ENCODE measurements at regions not wholly inside any gene's neighbourhood (a gene's known extent, or its start where the extent isn't known, plus 50 kb on each side); places are given as distances from the start of the nearest gene placed in this dataset.

DNA sequence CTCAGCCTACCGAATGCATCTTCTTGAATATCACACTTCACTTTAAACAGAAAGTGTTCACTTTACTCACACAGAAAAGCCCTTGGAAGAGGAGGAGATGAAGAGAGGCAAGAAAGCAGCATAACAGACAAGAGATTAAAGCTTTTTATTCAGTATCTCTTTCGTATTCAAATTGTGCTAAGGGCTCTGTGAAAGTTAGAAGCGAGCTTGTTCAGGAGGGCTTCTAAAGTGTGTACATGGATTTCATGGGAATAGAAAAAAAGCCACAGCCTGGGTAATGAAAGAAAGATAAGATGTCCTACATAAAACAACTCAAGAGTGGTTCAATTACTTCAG is 531.9 kb downstream of the TMEM182 start:
- BruUV-seq (replicated peaks), result no TSS peak
- POLR2A ChIA-PET, result no interaction called here
- ATAC-seq (no peak), DNase-seq (ENCODE audit: low read depth, low spot score) (no peak)
- intact Hi-C loops (cut with micrococcal nuclease; ENCODE audit: unreplicated experiment) (no loop called here), in situ Hi-C loops (cut with HindIII; ENCODE audit: low pct_unique_long_range_greater_than_20kb, low sequenced_read_pairs) (no loop called here)
- H3K27ac ChIP-seq (ENCODE audit: low read length), result no peak overlapping the region
- no peak for TF ChIP-seq TCF7L2 (IDR thresholded peaks at IDR 0.05; ENCODE audit: low read depth, low read length)
- no peak for TF ChIP-seq POLR2AphosphoS5 (IDR thresholded peaks at IDR 0.05; ENCODE audit: low read depth, low read length)
- no peak overlapping the region for H3K4me3 ChIP-seq (ENCODE audit: low read depth in 2 of 2, low read length in 2 of 2)
- no peaks in the 10 kb centered on the region for H3K4me1 ChIP-seq (ENCODE audit: control insufficient read depth, insufficient read depth, low read length)
- CTCF ChIA-PET, result no interaction called here
- no peaks in the 10 kb centered on the region for H3K9me3 ChIP-seq (ENCODE audit: control insufficient read depth, insufficient read depth, low read depth, low read length)
- no peaks in the 10 kb centered on the region for H3K27me3 ChIP-seq (ENCODE audit: control insufficient read depth, insufficient read depth, low read length)
- no peaks in the 10 kb centered on the region for H3K36me3 ChIP-seq (ENCODE audit: control insufficient read depth, insufficient read depth, low read length)

DNA sequence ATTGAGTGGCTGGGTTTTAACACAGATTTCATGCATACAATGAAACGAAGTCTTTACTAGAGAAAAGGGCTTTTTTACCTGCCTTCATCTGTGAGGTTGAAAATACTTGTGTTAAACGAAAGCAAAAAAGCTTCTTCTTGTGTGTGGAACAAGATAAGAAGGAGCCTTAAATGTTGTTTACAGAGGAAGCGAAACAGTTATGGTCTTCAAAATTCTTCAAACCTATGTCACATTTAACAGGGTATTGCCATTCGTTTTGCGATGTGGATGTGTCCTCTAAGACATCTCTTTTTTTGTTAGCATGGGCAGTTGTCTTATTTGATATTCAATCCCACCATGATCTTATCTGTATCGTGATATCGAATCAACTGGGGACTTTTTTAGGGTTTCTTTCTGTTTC is 532.6 kb downstream of the TMEM182 start:
- intact Hi-C loops (cut with micrococcal nuclease; ENCODE audit: unreplicated experiment) (no loop called here), in situ Hi-C loops (cut with HindIII; ENCODE audit: low pct_unique_long_range_greater_than_20kb, low sequenced_read_pairs) (no loop called here)
- H3K9me3 ChIP-seq (ENCODE audit: control insufficient read depth, insufficient read depth, low read depth, low read length), result no peaks in the 10 kb centered on the region
- H3K4me3 ChIP-seq (ENCODE audit: low read depth in 2 of 2, low read length in 2 of 2), result no peak overlapping the region
- BruUV-seq (replicated peaks), result no TSS peak
- no peaks in the 10 kb centered on the region for H3K4me1 ChIP-seq (ENCODE audit: control insufficient read depth, insufficient read depth, low read length)
- no peak overlapping the region for H3K27ac ChIP-seq (ENCODE audit: low read length)
- no peaks in the 10 kb centered on the region for H3K36me3 ChIP-seq (ENCODE audit: control insufficient read depth, insufficient read depth, low read length)
- TF ChIP-seq, protein P1, sequence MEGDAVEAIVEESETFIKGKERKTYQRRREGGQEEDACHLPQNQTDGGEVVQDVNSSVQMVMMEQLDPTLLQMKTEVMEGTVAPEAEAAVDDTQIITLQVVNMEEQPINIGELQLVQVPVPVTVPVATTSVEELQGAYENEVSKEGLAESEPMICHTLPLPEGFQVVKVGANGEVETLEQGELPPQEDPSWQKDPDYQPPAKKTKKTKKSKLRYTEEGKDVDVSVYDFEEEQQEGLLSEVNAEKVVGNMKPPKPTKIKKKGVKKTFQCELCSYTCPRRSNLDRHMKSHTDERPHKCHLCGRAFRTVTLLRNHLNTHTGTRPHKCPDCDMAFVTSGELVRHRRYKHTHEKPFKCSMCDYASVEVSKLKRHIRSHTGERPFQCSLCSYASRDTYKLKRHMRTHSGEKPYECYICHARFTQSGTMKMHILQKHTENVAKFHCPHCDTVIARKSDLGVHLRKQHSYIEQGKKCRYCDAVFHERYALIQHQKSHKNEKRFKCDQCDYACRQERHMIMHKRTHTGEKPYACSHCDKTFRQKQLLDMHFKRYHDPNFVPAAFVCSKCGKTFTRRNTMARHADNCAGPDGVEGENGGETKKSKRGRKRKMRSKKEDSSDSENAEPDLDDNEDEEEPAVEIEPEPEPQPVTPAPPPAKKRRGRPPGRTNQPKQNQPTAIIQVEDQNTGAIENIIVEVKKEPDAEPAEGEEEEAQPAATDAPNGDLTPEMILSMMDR (IDR thresholded peaks at IDR 0.05), result no peak
- TF ChIP-seq POLR2AphosphoS5 (IDR thresholded peaks at IDR 0.05; ENCODE audit: low read depth, low read length) (no peak), SIN3A (IDR thresholded peaks at IDR 0.05; ENCODE audit: borderline replicate concordance, insufficient read depth, low read depth, low read length) (no peak), TCF7L2 (IDR thresholded peaks at IDR 0.05; ENCODE audit: low read depth, low read length) (no peak)
- TF ChIP-seq, protein P2, sequence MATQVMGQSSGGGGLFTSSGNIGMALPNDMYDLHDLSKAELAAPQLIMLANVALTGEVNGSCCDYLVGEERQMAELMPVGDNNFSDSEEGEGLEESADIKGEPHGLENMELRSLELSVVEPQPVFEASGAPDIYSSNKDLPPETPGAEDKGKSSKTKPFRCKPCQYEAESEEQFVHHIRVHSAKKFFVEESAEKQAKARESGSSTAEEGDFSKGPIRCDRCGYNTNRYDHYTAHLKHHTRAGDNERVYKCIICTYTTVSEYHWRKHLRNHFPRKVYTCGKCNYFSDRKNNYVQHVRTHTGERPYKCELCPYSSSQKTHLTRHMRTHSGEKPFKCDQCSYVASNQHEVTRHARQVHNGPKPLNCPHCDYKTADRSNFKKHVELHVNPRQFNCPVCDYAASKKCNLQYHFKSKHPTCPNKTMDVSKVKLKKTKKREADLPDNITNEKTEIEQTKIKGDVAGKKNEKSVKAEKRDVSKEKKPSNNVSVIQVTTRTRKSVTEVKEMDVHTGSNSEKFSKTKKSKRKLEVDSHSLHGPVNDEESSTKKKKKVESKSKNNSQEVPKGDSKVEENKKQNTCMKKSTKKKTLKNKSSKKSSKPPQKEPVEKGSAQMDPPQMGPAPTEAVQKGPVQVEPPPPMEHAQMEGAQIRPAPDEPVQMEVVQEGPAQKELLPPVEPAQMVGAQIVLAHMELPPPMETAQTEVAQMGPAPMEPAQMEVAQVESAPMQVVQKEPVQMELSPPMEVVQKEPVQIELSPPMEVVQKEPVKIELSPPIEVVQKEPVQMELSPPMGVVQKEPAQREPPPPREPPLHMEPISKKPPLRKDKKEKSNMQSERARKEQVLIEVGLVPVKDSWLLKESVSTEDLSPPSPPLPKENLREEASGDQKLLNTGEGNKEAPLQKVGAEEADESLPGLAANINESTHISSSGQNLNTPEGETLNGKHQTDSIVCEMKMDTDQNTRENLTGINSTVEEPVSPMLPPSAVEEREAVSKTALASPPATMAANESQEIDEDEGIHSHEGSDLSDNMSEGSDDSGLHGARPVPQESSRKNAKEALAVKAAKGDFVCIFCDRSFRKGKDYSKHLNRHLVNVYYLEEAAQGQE (IDR thresholded peaks at IDR 0.05; ENCODE audit: insufficient read depth in 1 of 2, low read depth in 2 of 2, low read length in 1 of 2), result no peak
- ChIA-PET POLR2A (no interaction called here), CTCF (no interaction called here)
- DNase-seq (ENCODE audit: low read depth, low spot score) (no peak), ATAC-seq (no peak)
- H3K27me3 ChIP-seq (ENCODE audit: control insufficient read depth, insufficient read depth, low read length), result no peaks in the 10 kb centered on the region

DNA sequence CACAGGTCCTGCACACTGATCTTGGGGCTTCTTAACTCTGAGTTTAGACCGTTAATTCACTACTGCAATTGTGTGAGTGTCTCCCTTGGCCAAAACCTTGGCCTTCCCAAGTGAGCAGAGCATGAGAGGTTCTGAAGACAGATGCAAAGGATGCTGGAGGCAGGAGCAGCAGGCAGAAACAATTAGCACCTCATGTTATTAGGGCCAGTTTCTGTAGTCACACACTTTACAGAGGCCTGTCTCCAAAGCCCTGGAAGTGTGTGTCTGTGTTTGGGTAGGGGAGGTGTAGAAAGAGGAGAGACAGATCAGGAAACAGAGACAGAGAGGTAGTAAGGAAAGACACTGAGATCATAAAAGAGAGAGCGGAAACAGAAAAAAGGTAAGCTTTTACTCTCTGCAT is 533.8 kb downstream of the TMEM182 start:
- Histone ChIP-seq H3K4me3 (ENCODE audit: low read depth in 2 of 2, low read length in 2 of 2) (no peak overlapping the region), H3K4me1 (ENCODE audit: control insufficient read depth, insufficient read depth, low read length) (no peaks in the 10 kb centered on the region), H3K27ac (ENCODE audit: low read length) (no peak overlapping the region), H3K27me3 (ENCODE audit: control insufficient read depth, insufficient read depth, low read length) (no peaks in the 10 kb centered on the region), H3K9me3 (ENCODE audit: control insufficient read depth, insufficient read depth, low read depth, low read length) (no peaks in the 10 kb centered on the region), H3K36me3 (ENCODE audit: control insufficient read depth, insufficient read depth, low read length) (no peaks in the 10 kb centered on the region)
- no peak for ATAC-seq
- ChIA-PET CTCF (no interaction called here), POLR2A (no interaction called here)
- BruUV-seq (replicated peaks), result no TSS peak
- no peak for DNase-seq (ENCODE audit: low read depth, low spot score)
- intact Hi-C loops (cut with micrococcal nuclease; ENCODE audit: unreplicated experiment), result no loop called here
- TF ChIP-seq SIN3A (IDR thresholded peaks at IDR 0.05; ENCODE audit: borderline replicate concordance, insufficient read depth, low read depth, low read length) (no peak), TCF7L2 (IDR thresholded peaks at IDR 0.05; ENCODE audit: low read depth, low read length) (no peak), POLR2AphosphoS5 (IDR thresholded peaks at IDR 0.05; ENCODE audit: low read depth, low read length) (no peak)
- TF ChIP-seq, protein P2 (IDR thresholded peaks at IDR 0.05; ENCODE audit: insufficient read depth in 1 of 2, low read depth in 2 of 2, low read length in 1 of 2), result no peak
- TF ChIP-seq, protein P1 (IDR thresholded peaks at IDR 0.05), result no peak
- in situ Hi-C loops (cut with HindIII; ENCODE audit: low pct_unique_long_range_greater_than_20kb, low sequenced_read_pairs), result no loop called here

Measured in Panc1 (cell line).